ENCODE measurements at regions not wholly inside any gene's neighbourhood (a gene's known extent, or its start where the extent isn't known, plus 50 kb on each side); places are given as distances from the start of the nearest gene placed in this dataset.
"Not testable (repeated sequence)": the region's sequence is repeated elsewhere in the genome, so short reads cannot be mapped to it uniquely, and the experiment has no call there.

DNA sequence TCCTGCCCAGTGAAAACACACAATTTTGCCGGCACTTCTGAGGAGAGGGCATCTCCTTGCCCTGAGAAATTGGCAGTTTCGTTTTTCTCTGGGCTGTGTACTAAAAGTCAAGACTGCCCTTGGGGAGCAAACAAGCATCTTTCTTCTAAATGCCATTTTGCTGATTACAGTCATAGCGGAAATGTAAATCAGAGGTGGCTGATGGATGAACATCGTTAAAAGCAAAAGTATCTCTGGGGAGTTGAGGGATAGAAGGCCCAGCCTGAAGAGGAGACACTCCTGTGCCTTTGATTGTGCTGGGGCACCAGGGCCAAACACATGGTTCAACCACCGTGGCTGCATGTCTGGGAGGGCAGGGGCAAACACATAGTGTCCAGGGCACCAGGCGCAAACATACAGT, 49.8 kb downstream of the ABCC12 start:
- DNase-seq: no peak

GRCh38 chr16:48105456-48105855, 50.3 kb downstream of the ABCC12 start:
- no peak for DNase-seq

DNA sequence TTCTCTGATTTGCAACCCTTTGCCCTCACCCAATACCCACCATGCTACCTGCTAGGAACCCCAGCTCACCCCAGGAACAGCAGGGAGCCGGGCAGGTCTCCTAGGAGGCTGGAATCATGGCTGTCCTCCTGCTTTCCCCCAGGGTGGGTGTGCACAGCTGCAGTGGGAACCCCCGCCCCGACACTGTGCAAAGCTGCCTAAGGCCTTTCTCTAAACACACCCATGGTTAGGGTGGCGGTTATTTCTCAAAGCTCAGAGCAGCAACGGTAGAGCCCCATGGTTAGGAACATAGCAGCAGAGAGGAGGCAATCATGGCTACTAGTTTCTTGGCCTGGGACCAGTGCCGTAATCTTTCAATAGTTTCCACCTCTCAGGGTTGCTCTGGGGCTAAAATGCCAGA, 52.2 kb downstream of the ABCC12 start:
- no peak for DNase-seq

DNA sequence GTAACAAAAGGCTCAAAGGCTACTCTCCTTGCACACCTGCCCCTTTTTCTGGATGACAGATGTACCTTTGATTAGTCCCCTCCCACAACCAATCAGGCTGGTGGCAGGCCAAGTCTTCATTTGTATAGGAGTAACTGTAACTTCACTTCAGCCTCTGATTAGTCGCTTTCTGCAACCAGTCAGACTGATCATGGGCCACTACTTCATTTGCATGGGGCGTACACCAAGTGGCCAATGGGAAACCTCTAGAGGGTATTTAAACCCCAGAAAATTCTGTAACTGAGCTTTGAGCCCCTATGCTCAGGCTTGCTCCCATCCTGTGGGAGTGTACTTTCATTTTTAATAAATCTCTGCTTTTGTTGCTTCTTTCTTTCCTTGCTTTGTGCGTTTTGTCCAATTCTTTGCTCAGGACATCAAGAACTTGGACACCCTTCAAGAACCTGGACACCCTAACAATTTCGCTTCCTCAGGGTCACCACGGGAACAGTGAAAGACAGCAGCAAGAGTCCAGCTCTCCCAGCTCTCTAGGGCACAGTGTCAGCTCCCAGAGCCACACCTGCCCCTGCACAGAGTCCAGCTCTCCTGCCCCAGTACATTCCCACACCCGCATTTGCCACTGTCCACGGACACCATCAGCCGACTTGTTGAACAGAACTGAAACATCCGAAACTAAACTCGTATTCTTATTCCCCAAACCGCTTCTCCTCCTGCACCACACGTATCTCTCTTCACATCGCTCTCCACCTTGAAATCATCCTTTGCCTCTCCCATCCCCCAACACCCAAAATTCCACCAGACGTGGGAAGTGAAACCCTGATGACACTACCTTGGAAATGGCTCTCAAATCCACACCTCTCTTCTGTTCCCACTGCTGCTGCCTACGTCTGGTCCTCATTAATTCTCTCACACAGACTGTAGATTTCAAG, 53.4 kb downstream of the ABCC12 start:
- no peak for DNase-seq

- no peak for DNase-seq
Observed at GRCh38 chr16:48101069-48101674, 54.6 kb downstream of the ABCC12 start.

DNA sequence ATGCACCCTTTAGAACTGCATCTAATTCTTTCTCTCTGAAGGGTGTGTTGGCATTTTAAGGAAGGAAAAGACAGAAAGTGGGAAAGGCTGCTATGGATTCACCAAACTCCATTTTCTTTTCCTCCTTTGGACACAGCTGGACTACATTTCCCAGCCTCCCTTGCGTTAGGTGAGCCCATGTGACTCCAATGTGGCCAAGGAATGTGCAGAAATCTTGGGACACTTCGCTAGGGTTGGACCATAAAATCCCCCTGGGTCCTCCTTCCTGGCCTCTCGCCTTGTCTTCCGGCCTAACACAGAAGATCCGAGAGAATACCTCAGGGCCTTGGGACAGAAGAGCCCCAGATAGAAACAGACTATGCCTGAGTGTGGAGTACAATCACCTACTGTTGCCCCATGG, 56.3 kb downstream of the ABCC12 start:
- DNase-seq: no peak

DNA sequence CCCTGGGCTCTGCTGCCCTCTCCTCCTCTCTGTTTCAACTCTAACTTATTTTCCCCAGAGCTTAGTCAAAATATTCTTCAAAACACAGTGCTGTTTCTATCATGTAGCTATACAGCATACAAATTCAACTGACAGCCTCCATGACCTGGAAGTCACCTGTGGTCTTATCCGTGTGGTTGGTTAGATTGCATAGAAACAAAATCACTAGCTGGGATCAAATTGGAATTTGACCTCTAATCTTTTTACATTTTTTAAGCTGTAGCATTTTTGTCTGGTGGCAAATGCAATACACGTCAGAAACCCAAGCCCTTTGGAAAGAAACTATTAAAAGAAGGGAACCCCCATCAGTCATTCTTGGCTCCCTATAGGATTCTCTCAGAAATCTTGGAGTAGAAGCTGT, 57.3 kb downstream of the ABCC12 start:
- DNase-seq: no peak

DNA sequence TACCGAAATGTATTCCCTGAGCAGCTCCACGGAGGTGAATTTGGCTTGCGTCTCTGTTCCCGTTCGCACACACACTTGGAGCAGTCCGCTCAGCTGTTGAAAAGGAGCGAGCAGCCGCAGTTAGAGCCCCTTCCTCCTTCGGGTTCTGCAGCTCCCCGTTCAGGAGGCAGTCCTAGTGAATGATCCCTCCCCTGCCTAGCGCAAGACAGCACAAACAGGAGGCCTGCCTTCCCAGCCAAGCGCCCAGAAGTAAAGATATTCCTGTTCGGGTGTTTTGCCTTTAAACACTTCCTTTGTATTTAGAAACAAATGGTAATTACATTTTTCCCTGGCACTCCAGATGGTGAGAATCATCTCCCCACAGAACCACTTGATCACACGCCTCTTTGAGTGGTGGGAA, 64.7 kb downstream of the ABCC12 start:
- DNase-seq: no peak

DNA sequence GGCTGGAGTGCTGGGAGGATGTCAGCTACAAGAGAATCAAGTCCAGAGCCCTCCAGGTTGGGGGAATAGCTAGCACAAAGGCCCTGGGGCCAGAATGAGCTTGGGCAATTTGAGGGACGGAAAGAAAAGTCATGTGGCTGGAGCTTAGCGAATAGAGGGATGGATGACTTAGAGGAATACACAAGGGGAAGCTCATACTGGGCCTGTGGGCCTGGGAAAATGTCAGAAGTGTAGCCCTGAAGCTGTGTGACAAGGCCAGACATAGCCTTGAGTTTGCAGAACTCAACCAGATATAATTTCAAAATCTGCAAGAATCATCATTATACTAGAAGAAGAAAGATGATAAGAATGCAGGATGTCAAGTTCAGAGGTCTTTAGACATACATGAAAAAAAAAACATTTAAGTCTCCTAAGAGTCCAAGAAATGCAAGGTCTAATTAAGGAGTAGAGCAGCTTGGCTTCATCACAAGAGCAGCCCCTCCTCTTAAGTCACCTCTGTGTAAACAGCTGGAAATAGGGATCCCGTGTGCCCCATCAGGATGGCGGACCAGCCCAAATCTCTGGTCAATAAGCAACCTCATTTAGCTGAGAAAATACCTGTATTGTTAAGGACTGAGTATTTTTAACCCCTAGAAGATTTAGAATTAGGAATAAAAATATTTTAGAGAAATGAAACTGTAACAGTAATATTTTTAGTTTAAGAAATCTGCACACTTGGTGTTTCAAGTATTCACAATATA, 66.6 kb downstream of the ABCC12 start:
- DNase-seq: no peak

DNA sequence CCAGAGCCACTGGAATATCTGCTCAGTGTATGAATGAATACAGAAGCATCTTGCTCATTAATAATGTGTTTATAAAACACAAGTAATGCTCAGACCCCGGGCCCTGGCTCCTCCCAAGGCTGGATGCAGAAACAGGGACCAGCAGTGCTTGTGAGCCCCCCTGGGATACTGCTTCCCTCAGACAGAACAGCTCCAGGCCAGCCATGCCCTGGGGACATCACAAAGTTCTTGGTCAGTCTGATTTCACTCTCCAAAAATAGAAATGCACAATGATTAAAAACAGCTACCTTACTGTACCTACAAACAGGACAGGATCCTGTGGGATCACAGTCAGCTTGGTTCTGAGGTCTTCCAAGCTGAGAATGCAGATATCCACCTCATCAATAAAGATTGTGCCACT, 68.2 kb downstream of the ABCC12 start:
- no peak for DNase-seq

- no peak for DNase-seq
Observed at GRCh38 chr16:48086422-48086821, 69.4 kb downstream of the ABCC12 start.

DNA sequence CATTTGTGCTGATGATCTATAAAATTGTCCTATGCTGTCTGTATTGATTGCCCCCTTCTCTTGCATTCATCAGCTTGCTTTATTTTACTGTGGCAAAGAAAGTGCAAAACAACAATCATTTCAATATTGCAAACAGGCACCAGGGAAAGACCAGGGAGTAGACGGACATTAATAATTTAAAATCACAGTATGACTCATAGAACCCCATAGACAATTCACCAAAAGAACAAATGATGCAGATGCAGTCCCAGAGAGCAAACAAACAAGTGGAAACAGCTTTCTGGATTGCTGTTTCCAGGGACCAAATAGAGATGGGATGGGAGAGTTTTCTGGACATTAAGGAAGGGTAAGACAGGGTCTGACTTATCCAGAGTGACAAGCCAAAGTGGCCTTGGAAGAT, 70.1 kb downstream of the ABCC12 start:
- no peak for DNase-seq

- no peak for DNase-seq
Observed at GRCh38 chr16:48084826-48085225, 71.0 kb downstream of the ABCC12 start.

DNA sequence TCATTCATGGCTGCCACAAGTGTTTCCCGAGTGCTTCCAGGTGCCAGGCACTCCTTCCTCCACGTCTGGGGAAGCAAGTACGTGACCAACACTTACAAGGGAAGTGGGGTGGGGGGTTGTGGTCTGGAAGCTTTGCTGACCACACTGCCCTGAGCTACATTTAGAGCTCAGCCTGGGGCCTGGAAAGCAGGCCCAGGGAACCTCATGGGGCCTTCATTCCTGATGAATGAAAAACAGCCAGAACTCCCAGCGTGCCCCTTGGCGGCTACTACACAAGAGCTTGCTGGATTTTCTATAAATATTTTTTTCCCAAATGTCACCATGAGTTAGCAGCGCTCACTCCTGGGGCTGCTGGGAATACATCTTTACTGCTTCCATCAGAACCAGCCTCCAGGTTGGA, 73.3 kb downstream of the ABCC12 start:
- no peak for DNase-seq

DNA sequence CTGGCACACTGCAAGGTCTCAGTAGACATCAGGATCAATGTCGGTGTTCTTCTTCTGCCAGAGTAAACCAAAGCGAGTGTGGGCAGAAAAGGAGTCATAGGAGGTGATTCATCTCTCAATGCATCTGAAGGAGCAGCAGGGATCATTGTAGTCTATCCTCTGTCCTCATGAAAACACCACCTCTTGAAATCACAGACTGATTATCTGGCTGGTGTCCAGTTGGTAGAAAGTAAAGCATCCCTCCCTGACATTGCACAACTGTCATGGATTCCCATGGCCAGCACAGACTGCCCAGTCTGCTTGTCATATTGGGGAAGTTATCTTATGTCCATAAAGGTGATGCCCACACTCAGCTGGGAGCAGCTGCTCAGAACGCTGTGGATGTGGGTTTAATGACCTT, 74.1 kb downstream of the ABCC12 start:
- DNase-seq: no peak

GRCh38 chr16:48076455-48077012, 79.3 kb downstream of the ABCC12 start:
- DNase-seq: no peak

- DNase-seq: no peak
Observed at GRCh38 chr16:48075398-48075797, 80.4 kb downstream of the ABCC12 start.

DNA sequence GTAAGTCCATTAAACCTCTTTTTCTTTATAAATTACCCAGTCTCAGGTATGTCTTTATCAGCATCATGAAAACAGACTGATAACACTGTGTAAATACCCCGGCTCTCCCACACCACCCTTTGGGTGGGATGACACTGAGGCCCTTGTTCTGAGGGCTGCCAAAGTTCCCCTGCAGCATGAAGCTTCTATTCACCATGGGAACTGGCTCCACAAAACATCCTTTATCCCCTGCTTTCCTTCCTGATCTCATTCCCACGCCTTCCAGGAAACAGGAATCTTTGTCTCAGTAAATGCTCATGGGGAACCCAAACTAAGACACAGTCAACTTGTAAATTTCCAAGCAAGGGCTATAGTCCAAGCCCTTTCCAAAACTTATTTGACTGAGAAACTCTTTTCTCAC, 88.4 kb downstream of the ABCC12 start:
- DNase-seq: no peak

GRCh38 chr16:48064971-48065370, 90.8 kb downstream of the ABCC12 start:
- DNase-seq: no peak

DNA sequence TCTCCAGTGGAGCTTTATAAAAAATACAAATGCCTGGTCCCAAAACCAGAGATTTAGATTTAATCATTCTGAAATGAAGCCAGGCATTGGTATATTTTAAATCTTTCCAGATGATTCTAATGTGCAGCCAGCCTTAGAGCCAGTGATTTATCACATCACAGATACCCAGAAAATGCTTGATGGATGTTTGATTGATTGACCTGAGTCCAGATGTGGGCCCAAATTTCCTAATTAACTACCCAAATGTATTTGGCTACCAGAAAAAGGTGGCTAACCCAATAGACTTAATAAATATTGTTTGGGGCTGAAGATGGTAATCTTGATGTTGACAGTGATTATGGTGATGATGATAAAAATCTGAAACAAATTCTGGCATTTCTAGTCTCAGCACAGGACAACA, 93.1 kb downstream of the ABCC12 start:
- DNase-seq: no peak

DNA sequence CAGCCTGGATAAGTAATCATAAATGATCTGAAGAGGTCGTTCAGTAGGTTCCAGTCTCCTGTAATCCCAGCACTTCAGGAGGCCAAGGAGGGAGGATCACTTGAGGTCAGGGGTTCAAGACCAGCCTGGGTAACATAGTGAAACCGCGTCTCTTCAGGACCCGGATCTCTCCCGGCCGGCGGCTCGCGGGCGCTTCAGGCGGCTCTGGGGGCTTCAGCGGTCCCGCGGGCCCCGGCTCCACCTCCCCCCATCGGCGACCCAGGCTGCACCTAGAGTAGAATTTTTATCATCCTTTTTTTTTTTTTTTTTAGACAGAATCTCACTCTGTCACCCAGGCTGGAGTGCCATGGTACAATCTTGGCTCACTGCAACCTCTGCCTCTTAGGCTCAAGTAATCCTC, 95.9 kb downstream of the ABCC12 start:
- DNase-seq: no peak

GRCh38 chr16:48059190-48059589, 96.6 kb downstream of the ABCC12 start:
- not testable (repeated sequence) for DNase-seq

DNA sequence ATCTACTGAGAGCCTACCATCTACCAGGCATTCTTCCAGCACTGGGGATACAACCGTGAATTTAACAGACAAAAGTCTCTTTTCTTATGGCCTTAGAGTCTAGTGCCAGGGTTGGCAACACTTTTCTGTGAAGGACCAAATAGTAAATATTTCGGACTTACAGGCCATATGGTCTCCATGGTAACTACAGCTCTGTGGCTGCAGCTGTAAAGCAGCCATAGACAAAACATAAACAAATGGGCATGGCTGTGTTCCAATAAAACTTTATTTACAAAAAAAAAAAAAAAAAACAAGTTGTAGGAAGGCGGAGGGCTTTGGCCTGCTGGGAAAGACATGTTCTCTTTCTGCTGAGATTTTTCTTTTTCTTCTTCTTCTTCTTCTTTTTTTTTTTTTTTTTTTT, 98.7 kb downstream of the ABCC12 start:
- DNase-seq: no peak

Data from inflammatory macrophage treated with lipopolysaccharide for 1 hour (primary cell).